ES-I3 (cell line): ENCODE measurements at regions not wholly inside any gene's neighbourhood (a gene's known extent, or its start where the extent isn't known, plus 50 kb on each side); places are given as distances from the start of the nearest gene placed in this dataset.

Source experiments
- H3K36me3 ChIP-seq: 2 replicates; pipeline ENCODE4 v1.6.1; 2013; ENCODE audit warnings: mild to moderate bottlenecking, low read length, control low read depth, moderate library complexity; ENCODE audit not compliant: insufficient read depth
- H3K4me1 ChIP-seq: 2 replicates; pipeline ENCODE4 v1.6.1; 2013; ENCODE audit warnings: mild to moderate bottlenecking, control low read depth, low read length; ENCODE audit not compliant: insufficient read depth
- H3K9ac ChIP-seq: 2 replicates; pipeline ENCODE4 v1.6.1; 2013; ENCODE audit warnings: low read depth, mild to moderate bottlenecking, low read length, moderate library complexity
- H3K9me3 ChIP-seq: 2 replicates; pipeline ENCODE4 v1.6.1; 2013; ENCODE audit warnings: mild to moderate bottlenecking, low read length, moderate library complexity; ENCODE audit not compliant: control insufficient read depth, insufficient read depth

DNA sequence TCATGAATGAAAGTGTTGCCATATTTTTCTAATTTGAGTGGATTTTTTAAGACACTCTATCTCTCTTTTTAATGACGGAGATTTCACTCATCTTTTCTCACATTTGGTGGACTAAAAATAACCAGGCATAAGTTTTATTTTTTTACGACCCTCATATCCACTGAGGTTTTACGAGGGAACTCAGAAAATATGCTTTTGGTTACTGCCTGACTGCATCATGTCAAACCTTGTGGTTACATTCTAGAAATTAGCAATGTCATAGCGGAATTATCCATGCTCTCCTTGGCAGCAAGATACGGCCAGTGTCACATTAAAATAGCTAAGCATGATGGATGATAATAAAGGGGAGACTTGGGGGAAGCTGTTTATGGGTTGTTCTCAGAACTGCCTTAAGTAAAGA is 428.6 kb upstream of the FSHR start:
- no peak overlapping the region for H3K9ac ChIP-seq
- H3K36me3 ChIP-seq, result no peaks in the 10 kb centered on the region
- H3K4me1 ChIP-seq, result no peaks in the 10 kb centered on the region
- no peaks in the 10 kb centered on the region for H3K9me3 ChIP-seq

DNA sequence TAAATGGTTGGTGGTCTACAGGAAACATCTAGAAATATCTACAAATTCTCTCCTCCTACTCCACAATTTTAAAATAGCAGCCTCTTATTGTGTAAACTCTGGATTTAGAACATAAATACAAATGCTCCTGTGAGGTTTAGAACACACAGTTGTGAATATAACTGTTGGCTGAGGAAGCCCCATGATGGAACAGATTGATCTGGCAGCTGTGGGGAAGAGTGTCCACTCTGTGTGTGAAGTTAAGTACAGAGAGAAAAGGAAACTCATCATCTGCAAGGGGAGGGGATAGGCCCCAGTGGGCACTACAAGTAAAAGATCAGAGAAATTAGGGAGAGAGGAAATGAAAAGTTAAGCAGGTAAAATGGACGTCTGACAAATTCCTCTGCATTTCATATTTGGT is 422.7 kb upstream of the FSHR start:
- H3K36me3 ChIP-seq, result no peaks in the 10 kb centered on the region
- H3K4me1 ChIP-seq, result no peaks in the 10 kb centered on the region
- no peaks in the 10 kb centered on the region for H3K9me3 ChIP-seq
- no peak overlapping the region for H3K9ac ChIP-seq

DNA sequence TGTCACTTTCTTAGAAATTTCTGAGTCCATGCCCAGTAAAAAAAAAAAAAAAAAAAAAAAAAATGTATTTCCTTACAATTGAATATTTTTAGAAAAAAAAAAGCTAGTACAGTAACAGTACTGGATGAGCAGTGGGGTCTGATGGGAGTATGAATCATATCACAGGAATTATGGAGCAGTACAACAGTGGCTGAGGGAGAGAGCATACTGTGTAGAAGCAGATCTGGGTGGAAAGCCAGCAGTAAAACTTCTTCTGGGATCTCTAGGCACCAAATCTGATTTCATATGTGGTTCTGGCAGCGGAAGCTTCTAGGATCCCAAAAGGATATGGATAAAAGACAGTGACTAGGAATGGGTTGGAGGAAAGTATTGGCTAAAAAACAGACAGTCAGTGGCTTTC is 414.9 kb upstream of the FSHR start:
- H3K4me1 ChIP-seq, result no peaks in the 10 kb centered on the region
- H3K9ac ChIP-seq, result no peak overlapping the region
- no peaks in the 10 kb centered on the region for H3K36me3 ChIP-seq
- H3K9me3 ChIP-seq, result no peaks in the 10 kb centered on the region

GRCh38 chr2:49567811-49568600 is 413.7 kb upstream of the FSHR start:
- H3K9me3 ChIP-seq, result no peaks in the 10 kb centered on the region
- no peaks in the 10 kb centered on the region for H3K4me1 ChIP-seq
- no peak overlapping the region; the same call in 1 of the 2 replicates for H3K9ac ChIP-seq
- H3K36me3 ChIP-seq, result no peaks in the 10 kb centered on the region

GRCh38 chr2:49567021-49567420 is 412.7 kb upstream of the FSHR start:
- H3K4me1 ChIP-seq, result no peaks in the 10 kb centered on the region
- no peaks in the 10 kb centered on the region for H3K36me3 ChIP-seq
- no peak overlapping the region for H3K9ac ChIP-seq
- no peaks in the 10 kb centered on the region for H3K9me3 ChIP-seq

GRCh38 chr2:49553658-49554057 is 399.3 kb upstream of the FSHR start:
- H3K36me3 ChIP-seq, result no peaks in the 10 kb centered on the region
- no peaks in the 10 kb centered on the region; the same call in 1 of the 2 replicates for H3K4me1 ChIP-seq
- H3K9ac ChIP-seq, result no peak overlapping the region
- H3K9me3 ChIP-seq, result no peaks in the 10 kb centered on the region

DNA sequence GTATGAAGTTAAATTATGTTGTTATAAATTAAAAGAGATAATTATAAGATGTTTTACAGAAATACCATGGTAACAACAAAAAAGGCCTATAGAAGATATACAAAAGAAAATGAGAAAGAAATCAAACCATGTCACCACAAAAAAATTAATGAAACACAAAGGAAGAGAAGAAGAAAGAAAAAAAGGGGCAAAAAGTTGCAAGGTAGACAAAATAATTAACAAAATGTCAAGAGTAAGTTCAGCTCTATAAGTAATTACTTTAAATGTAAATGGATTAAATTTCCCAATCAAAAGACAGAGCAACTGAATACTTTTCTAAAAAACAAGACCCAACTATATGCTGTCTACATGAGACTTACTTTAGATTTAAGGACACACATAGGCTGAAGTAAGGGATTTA is 378.4 kb upstream of the FSHR start:
- no peaks in the 10 kb centered on the region for H3K36me3 ChIP-seq
- peaks cover 10% of the 10 kb centered on the region for H3K9me3 ChIP-seq
- H3K4me1 ChIP-seq, result no peaks in the 10 kb centered on the region
- no peak overlapping the region for H3K9ac ChIP-seq

GRCh38 chr2:49515996-49516782 is 361.9 kb upstream of the FSHR start:
- H3K9ac ChIP-seq, result no peak overlapping the region
- H3K36me3 ChIP-seq, result no peaks in the 10 kb centered on the region
- no peaks in the 10 kb centered on the region for H3K9me3 ChIP-seq
- no peaks in the 10 kb centered on the region for H3K4me1 ChIP-seq

DNA sequence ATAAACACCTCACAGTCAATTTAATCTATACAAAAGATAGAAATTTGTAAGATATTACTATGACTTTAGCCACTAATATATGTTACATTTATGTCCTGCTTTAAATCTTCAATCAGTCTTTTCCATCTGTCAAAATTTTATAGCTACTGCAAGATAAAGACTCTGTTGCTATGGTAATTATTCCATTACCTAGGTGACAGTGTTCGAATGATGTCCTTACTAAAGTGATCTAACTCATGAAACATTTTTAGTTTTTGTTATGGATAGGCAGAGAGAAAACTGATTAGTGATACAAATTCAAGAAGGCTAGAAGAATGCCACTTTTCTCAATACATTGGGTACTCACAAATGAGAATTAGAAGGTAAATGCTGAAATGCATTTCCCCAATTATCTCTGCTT is 359.9 kb upstream of the FSHR start:
- H3K36me3 ChIP-seq, result no peaks in the 10 kb centered on the region
- H3K9ac ChIP-seq, result no peak overlapping the region
- H3K9me3 ChIP-seq, result no peaks in the 10 kb centered on the region
- no peaks in the 10 kb centered on the region for H3K4me1 ChIP-seq

- no peaks in the 10 kb centered on the region for H3K9me3 ChIP-seq
- H3K4me1 ChIP-seq, result no peaks in the 10 kb centered on the region
- no peak overlapping the region for H3K9ac ChIP-seq
- no peaks in the 10 kb centered on the region for H3K36me3 ChIP-seq
Observed at GRCh38 chr2:49490710-49491109, 336.4 kb upstream of the FSHR start.

DNA sequence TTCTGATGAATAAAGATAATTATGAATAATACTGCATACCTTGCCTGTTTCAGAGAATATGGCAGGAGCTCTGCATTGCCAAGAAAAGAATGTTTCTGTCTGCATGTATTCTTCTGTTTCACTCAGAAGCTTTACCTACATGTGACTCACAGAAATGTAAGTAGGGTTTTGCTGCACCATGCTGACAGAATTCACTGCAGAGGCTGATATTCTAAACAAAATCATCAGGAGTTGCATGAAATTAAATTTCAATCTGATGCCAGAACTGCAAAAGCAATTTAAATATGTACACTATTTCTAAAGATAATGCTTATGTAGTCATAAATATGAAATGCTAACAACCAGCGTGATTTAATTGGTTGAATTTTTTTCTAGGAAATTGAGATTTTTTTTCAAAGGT is 332.8 kb upstream of the FSHR start:
- H3K9me3 ChIP-seq, result no peaks in the 10 kb centered on the region
- H3K36me3 ChIP-seq, result no peaks in the 10 kb centered on the region
- H3K4me1 ChIP-seq, result no peaks in the 10 kb centered on the region
- no peak overlapping the region for H3K9ac ChIP-seq

DNA sequence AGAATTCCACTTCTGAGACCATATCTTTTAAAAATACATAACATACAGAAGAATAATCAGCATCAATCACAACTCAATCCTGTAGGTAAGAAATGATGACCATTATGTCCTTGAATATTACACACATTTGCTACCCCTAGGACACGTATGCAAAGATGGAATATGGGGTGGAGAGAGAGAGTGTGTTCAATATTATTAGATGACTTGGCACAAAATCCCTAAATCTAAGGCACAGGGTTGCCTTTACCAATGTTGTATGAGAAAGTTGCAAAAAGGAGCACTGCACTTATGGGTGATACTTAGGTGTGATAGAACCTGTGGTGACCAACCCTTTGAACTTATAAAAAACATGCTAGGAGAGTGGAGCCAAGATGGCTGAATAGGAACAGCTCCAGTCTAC is 326.2 kb upstream of the FSHR start:
- H3K9me3 ChIP-seq, result no peaks in the 10 kb centered on the region
- H3K36me3 ChIP-seq, result no peaks in the 10 kb centered on the region
- no peaks in the 10 kb centered on the region for H3K4me1 ChIP-seq
- no peak overlapping the region for H3K9ac ChIP-seq

DNA sequence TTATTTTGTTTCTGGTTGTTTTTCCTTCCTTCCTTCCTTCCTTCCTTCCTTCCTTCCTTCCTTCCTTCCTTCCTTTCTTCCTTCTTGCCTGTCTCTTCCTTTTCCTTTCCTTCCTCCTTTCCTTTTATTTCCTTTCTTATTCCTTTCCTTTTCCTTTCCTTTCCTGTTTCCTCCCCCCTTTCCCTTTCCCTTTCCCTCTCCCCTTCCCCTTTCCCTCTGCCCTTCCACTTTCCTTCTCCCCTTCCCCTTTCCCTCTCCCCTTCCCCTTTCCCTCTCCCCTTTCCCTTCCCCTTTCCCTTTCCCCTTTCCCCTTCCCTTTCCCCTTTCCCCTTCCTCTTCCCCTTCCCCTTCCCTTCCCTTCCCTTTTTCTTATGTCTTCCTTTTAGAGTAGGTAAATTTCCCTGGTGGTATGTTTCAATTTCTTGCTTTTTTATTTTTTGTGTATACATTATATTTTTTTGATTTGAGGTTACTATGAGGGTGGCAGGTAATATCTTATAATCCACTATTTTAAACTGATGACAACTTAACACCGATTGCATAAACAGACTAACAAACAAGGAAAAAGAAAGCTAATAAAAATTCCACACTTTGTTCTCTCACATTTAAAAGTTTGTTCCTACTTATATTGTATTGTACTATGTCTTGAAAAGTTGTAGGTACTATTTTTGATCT is 311.0 kb upstream of the FSHR start:
- H3K36me3 ChIP-seq, result no peaks in the 10 kb centered on the region
- no peak overlapping the region for H3K9ac ChIP-seq
- H3K9me3 ChIP-seq, result no peaks in the 10 kb centered on the region
- no peaks in the 10 kb centered on the region for H3K4me1 ChIP-seq

- no peak overlapping the region for H3K9ac ChIP-seq
- no peaks in the 10 kb centered on the region for H3K9me3 ChIP-seq
- no peaks in the 10 kb centered on the region for H3K4me1 ChIP-seq
- no peaks in the 10 kb centered on the region for H3K36me3 ChIP-seq
Observed at GRCh38 chr2:49459314-49459993, 305.1 kb upstream of the FSHR start.
